HT1080 (cell line): ENCODE measurements at regions not wholly inside any gene's neighbourhood (a gene's known extent, or its start where the extent isn't known, plus 50 kb on each side); places are given as distances from the start of the nearest gene placed in this dataset.
"Not testable (repeated sequence)": the region's sequence is repeated elsewhere in the genome, so short reads cannot be mapped to it uniquely, and the experiment has no call there.

ENCODE experiments used
- DNase-seq: peaks from one replicate; pipeline ENCODE4 v3.0.0-alpha.2; 2015; ENCODE audit warnings: low read depth

DNA sequence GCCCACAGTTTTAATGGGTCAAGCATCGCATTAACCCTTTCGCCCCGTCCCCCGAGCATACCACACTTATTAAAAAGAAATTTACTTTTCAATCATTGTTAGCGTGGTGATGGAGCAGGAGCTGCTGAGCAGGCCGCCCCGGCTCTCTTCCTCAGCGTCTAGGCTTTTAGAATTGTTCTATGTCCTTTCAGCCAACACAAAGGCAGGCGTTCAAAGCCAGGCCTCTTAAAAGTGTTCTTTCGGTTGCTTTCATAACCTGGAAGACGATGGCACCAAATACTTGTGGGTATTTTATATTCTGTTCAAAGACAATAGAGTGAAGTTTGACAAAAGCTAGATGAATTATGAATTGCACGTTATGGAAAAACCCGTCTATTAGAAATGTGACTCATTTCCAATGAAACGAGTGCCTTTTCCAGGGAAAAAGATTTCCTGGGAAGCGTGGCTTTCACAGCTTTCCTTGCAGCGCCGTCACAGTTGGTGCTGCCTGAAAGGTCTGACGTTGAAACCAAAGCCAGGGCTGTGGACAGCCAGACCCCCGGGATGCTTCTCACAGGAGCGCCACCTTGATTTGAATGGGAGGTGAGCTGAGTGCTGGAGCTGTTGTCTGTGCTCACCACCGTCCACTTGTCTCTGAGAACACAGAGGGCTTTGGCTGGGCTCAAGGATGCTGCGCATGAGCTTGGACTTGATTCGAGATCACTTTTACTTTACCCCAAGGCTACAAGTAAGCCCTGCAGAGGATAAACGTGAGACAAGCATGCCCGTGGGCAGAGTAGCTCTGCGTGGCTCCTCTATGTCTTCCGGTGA is 78.8 kb downstream of the SOX1 start:
- DNase-seq = no peak

DNA sequence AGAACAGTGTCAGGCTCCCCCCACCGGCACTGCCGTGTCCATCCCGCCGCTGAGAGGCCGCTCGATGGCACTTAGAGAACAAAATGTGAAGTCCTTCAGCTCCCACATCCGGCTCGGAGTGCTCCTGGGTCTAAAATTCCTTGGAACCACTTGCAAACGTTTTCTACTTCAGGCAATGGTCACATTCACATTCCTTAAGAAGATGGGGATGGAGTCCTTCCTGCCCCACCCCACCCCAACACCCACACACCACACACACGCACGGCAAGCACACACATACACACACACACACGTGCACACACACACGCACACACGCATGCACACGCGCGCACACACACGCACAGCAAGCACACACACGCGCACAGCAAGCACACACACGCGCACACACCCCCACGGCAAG is 83.4 kb downstream of the SOX1 start:
- no peak for DNase-seq

DNA sequence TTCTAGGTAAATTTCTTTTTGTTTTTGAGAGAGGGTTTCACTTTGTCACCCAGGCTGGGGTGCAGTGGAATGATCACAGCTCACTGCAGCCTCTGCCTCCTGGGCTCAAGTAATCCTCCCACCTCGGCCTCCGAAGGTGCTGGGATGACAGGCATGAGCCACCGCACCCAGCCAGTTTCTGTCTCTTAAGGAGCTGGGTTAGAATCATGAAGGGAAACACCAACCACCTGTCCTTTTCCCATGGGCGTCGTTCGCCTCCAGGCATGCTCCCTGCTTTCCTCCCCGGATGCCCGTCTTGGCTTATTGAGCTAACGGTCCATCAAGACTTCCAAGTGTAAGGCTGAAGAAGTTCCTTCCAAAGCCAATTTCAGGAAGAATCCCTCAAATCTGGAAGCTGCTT is 85.9 kb downstream of the SOX1 start:
- DNase-seq = no peak

DNA sequence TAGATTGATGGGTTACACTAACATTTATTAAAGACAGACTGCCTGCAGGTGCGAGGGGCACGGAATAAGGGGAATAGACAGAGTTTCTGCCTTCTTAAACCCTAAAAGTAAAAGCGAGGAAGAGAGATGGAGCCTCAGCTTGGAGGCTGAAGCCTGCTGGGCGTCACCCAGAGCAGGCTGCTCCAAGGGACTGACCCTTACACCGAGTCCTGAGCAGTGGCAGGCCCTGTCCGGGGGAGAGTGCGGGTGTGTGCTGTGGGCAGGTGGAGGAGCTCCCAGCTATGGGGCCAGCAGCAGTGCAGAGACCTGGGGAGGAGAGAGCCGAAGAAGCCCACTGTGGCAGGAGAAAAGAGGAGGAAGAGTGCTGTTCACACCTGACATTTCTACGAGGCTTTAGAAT is 86.4 kb downstream of the SOX1 start:
- no peak for DNase-seq

DNA sequence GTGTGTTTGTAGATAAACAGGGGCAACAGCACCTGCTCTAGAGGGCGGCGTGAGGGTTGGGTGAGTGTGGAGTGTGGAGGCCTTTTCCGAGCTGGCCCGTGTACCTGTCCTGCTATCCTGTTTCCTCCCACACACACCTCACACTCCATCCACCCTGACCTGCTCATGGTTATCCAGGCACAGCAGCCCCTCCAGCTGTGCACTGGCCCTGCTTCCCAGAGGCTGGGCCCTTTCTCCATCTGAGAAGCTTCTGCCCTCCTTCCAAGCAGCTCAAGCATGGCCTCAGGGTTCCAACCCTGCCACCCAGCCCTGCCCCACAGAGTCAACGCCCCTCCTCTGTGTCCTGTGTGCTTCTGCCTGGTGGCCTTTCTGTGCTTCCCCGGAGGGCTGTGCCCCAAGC is 86.9 kb downstream of the SOX1 start:
- DNase-seq = no peak

DNA sequence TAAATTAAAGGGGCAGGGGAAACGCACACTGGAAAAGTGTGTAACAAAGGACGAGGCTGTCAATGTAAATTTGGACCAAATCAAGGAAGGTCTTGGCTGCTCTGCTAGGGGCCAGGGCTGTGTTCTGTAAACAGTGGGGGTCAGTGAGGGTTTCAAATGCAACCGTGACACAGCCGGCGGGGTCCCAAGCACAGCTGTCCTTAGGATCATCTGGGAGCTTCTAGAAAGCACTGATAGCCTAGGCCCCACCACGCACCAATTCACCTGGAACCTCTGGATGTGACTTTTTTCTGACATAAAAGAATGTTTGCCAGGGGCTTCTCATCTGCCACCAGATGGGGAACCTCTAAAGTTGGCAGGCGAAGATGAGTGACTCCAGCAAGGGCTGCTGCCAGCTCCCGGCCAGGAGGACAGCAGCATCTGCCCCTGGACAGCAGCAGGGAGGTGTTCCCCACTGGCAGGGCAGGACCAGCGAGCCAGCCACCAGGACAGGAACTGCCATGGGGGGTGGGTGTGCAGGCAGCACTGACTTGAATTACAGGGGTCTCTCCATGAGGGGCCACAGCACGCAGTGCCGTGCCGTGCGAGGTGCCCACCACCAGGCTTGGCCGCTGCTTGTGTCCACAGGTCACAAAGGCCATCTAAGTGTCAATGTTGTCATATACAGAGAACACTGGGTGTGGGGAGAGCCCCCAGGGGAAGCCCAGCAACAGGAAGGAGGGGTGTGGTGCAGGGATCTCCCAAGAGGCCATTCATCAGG is 87.5 kb downstream of the SOX1 start:
- DNase-seq = no peak

DNA sequence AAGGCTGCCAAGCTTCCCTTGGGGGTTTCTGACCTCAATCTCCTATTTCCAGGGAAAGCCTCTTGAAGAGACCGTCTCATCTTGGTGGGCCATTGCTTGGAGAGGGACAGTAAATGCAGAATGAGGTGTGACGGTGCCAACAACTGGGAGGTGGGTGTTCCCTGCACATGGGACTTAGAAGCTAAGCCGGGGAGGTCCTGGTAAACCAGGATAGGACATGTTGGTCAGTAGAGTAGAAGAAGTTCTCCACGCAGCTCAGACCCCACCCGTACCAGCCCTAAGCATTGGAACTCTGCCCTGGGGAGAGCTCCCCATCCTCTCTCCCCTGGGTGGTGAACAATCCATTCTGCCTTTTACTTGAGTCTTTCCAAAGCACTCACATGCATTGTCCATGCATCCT is 92.0 kb downstream of the SOX1 start:
- no peak for DNase-seq

DNA sequence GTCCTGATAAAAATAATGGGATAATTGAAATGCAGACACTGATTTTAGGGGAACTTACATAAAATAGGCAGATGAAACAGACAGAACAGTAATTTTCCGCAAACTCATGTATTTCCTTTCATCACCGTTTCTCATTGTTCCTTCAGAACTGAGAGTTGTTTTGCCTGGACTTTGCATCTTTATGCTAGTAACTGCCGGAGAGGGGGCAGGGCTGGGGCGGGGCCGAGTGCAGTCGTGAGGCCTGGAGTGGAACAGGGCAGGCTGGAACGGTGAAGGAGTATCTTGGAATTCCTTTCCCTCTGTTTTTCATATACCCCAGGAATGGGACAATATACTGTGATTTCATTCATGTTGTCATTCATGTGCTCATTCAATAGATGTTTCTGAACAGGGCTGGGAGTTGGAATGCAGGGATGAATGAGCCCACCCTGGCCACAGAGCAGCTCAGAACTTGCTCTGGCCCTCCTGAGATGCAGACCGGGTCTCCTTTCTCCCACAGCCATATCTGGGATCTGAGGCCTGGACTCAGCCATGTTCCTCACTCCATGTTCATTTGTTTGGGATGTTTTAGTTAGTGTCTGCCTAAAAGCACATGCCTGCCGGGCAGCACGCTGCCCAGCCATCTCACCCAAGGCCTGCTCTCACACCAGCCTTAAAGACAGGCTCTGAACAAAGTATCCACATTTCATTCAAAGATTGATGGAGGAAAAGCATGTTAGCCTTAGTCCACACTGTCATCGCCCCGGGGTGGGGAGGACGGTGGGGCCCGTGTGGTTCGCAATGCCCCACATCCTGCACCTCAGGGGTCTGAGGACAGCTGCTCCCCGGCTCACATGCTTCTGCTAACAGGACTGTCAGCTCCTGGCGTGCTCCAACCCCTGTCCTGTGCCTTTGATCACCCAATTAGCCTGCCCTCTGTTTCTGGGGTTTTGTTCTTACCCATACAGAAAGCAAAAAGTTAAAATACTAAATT is 92.9 kb downstream of the SOX1 start:
- DNase-seq = no peak

DNA sequence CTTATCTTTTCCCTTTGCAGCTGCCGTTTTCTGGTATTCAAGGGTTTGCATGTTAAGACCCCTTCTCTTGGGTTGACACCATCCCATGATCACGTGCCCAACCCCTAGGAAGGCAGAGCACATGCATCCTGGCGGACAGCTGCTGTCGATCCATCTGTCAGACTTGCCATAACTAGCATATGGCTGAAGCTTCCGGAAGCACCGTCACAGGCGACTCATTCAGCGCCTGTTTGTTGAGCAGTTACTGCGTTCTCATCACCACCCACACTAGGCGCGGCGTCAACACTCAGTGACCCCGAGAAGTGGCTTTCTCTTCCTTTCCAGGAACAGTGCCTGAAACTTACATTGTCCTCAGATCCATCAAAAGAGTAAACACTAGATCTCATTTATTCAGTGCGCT is 93.6 kb downstream of the SOX1 start:
- no peak for DNase-seq

DNA sequence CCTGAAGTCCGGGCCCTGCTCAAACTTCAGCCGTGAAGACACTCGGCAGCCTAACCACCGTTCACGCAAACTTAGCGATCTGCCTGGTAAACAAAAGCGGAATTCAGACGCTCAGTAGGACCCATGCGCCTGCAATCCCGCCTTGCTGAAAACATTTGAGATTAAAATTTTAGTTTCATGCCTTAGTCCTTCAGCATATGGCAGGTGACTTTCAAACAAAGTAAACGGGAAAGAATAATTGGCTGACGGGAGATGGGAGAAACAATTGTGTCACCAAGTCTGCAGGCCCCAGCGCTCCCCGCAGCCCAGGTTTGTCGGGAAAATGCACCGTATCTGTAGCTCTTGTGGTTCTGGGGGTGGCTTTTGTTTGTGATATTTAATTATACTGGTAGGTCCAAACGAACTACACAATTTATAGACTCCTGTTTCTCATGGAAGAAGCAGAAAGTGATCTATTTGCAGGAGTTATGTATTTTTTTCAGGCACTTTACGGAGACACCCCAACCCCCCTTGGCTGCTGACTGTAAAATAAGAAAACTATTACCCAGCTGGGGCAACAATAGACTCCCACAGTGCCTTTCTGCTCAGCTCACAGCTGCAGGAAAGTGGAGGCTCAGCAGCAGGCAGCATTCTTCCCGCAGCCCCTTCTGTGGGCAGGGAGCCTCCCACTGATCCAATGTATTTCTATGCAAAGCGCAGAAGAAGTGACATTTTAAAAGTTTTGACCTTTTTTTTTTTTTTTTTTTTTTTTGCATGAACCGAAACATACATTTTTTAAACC is 94.8 kb downstream of the SOX1 start:
- DNase-seq = no peak

DNA sequence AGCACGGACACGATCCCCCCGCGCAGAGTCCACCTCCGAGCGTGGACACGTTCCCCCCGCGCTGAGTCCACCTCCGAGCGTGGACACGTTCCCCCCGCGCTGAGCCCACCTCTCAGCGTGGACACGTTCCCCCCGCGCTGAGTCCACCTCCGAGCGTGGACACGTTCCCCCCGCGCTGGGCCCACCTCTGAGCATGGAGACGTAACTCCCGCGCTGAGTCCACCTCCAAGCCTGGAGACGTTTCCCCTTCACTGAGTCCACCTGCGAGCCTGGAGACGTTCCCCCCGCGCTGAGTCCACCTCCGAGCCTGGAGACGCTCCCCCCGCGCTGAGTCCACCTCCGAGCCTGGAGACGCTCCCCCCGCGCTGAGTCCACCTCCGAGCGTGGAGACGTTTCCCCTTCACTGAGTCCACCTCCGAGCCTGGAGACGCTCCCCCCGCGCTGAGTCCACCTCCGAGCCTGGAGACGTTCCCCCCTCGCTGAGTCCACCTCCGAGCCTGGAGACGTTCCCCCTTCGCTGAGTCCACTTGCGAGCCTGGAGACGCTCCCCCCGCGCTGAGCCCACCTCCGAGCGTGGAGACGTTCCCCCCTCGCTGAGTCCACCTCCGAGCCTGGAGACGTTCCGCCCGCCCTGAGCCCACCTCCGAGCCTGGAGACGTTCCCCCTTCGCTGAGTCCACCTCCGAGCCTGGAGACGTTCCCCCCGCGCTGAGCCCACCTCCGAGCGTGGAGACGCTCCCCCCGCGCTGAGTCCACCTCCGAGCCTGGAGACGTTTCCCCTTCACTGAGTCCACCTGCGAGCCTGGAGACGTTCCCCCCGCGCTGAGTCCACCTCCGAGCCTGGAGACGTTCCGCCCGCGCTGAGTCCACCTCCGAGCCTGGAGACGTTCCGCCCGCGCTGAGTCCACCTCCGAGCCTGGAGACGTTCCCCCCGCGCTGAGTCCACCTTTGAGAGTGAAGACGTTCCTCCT is 97.0 kb downstream of the SOX1 start:
- DNase-seq = not testable (repeated sequence)

DNA sequence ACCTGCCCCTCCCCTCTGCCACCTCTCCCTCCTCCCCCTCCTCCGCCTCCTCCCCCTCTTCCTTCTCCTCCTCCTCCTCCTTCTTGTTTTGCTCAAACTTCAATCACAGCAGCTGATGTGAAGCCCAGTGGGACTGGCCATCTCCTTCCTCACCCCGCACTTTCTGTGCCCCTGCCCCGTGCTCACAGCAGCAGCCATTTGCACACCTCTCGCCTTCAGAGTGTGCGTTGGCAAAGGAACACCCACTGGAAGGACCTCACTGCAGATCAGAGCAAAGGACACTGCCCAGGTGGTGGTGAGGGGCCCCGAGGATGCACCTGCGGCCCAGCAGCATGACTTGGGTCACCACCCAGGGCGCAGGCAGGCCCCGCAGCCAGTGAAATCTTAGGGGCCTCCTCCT is 98.8 kb downstream of the SOX1 start:
- DNase-seq = no peak

DNA sequence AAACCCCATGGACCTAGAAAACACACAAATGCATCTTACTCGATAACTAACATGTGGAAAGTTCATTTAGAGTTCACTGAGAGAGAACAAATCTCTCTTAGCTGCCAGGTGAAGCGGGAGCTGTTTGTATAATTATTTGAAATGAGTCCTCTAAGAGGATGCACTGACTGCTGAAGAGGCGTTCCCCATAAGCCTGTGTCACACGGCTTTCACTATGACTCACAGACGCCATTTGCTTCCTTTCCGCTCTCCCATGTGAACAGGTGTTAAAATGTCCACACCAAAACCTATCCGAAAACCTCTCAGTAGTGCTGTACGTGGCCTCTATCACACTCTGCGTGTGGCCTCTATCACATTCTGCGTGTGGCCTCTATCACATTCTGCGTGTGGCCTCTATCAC is 101.8 kb downstream of the SOX1 start:
- DNase-seq = no peak

DNA sequence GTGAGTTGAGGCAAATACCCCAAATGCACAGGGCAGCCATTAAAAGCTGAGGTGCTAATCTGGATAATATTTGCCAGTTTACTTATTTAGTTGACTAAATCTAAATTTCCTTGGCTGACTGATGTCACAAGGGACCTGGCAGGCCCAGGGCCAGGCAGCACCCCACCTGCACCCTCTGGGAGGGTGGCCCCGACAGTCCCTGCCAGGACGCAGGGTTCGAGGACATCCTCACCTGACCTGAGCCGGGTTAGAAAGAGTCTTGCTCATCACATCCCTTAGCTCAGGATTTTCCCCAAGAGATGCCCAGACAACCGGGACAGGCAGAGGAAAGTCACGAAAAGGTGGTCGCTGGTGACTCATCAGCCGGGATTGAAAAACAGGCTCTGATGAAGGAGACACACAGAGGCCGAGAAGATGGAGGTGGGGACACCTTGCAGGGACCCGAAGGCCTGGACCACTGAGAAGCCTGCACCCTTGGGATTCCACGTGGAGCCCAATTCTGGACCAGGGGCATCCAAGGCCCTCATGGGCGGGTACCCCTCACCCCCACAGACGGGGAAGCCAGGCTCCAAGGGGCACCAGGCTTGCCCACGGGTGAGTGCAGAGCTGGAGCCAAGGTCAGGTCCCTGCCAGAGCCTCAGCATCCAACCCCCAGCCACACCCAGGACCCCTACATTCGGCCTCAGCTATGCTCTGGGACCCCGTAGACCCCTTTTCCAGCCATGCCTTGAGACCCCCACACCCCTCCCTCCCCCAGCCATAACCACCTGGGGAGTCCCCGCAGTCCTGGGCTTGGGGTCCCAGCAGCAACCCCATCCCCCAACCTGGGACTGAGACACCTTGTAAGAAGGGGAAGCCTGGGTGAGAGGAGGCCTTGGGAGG is 103.2 kb downstream of the SOX1 start:
- DNase-seq = no peak

DNA sequence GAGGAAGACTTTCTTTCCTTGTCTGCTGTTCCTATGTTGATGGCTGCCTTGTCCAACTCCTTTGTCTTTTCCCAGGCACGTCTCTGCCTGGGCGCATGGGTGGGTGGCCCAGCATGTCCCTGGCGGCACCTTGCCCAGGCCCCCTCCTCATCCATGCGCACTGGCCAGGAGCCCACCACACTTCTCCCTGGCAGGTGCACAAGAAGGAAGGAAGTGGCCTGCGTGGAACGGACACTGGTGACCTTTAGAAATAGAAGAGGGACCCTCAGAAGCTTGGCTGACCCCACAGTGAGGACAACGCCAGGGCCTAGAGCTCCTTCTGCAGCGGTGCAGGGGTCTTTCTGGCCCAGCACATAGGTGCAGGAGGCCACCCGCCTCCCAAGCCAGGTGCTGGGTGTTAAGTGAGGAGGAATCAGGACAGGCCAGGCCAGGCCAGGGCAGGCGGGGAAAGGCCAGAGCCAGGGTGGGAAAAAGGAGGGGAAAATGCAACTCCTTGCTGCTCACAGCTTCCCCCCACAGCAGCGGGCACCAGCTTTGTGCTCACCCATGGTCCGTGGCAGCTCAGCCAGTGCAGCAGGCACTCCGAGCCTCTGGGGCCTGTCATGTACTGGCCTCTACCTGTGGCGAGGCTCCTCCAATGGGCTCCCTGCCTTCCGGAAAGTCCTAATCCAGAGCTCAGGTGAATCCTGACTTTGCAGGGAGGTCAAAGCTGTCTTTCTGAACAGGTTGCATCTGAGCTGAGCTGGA is 104.0 kb downstream of the SOX1 start:
- no peak for DNase-seq

DNA sequence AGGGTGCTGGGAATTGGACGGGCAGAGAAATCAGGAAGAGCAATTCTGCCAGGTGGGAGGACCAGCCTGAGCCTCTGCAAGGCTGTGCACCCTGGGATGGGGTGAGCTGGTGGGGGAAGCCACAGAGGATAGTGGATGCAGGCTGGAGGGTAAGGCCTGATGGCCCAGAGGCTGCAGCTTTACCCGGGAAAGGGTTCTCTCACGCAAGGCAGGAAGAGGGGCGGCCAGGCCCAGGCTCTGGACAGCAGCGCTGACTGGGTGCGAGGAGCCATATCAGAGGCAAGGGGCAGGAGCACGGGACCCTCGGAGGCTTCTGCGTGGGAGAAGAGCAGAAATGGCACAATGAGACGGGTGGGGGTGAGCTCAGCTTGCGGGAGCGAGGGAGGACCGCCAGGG is 104.6 kb downstream of the SOX1 start:
- DNase-seq = no peak

DNA sequence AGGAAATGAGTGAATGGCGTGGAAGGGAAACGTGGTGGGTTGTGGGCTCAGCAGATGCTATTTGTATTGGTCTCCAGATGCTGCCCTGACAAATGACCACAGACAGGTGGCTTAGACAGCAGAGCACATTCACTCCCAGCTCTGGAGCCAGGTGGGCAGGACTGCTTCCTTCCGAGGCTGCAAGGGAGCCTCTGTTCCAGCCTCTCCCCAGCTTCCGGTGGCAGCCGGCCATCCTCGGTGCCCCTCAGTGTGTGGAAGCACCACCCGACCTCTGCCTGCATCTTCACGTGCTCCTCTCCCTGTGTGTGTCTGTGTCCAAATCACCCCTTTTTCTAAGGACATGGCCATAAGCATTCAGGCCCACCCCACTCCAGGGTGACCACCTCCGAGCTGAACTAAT is 105.1 kb downstream of the SOX1 start:
- no peak for DNase-seq

DNA sequence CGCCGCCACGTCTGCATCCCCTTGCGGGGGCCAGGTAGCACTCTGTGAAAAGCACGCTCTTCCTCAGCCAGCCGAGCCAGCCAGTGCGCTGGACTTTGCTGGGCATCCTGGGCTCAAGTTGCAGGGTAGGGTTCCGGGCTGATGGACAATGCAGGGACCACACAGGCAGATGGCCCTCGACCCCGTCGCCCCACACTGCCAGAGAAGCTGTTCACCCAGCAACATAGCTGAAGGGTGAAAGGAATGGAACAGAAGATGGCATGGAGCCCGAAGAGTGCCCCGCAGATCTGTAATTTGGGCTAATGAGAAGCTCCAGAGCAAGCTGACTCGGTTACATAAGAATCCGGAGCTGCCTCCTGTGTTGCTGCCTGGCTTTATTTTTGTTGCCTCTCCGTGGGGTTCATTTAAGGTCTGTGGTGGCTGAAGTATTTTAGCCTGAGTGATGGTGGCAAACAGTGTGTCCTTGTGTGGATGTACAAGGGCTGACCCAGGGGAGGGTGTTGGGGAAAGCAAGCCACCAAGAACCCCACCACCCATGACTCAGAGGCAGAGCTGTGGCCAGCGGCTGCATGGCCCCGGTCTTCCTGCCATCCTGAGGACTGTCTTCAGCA is 105.8 kb downstream of the SOX1 start:
- DNase-seq = no peak
